HG02678 (cell line): ENCODE measurements at regions not wholly inside any gene's neighbourhood (a gene's known extent, or its start where the extent isn't known, plus 50 kb on each side); places are given as distances from the start of the nearest gene placed in this dataset.

ENCODE experiments used
- ATAC-seq: cut with Tn5 transposase; IDR thresholded peaks from one replicate; pipeline ENCODE4 v1.9.1; 2021; ENCODE audit warnings: mild to moderate bottlenecking, moderate library complexity; ENCODE audit not compliant: unreplicated experiment

GRCh38 chr2:215522237-215522636 is 86.4 kb upstream of the FN1 start:
- no peak for ATAC-seq

- ATAC-seq: no peak
These were observed 85.2 kb upstream of the FN1 start for GRCh38 chr2:215521031-215521430.

- no peak for ATAC-seq
These were observed 81.5 kb upstream of the FN1 start for GRCh38 chr2:215517391-215517790.

GRCh38 chr2:215514516-215514915 is 78.6 kb upstream of the FN1 start:
- no peak for ATAC-seq

- ATAC-seq: no peak
These were observed 75.8 kb upstream of the FN1 start for GRCh38 chr2:215511454-215512346.

- no peak for ATAC-seq
These were observed 72.0 kb upstream of the FN1 start for GRCh38 chr2:215507836-215508235.

GRCh38 chr2:215507136-215507535 is 71.3 kb upstream of the FN1 start:
- ATAC-seq: no peak

- ATAC-seq: no peak
These were observed 70.7 kb upstream of the FN1 start for GRCh38 chr2:215506604-215506990.

- ATAC-seq: no peak
These were observed 69.3 kb upstream of the FN1 start for GRCh38 chr2:215505044-215505786.

- ATAC-seq: no peak
These were observed 68.7 kb upstream of the FN1 start for GRCh38 chr2:215504547-215504946.

- ATAC-seq: no peak
These were observed 67.5 kb upstream of the FN1 start for GRCh38 chr2:215503381-215503780.

GRCh38 chr2:215500466-215500865 is 64.6 kb upstream of the FN1 start:
- ATAC-seq: no peak

- no peak for ATAC-seq
These were observed 63.5 kb upstream of the FN1 start for GRCh38 chr2:215499331-215499730.

- ATAC-seq: no peak
These were observed 62.6 kb upstream of the FN1 start for GRCh38 chr2:215498431-215498830.

- ATAC-seq: no peak
These were observed 57.5 kb upstream of the FN1 start for GRCh38 chr2:215493376-215493775.

- no peak for ATAC-seq
These were observed 53.5 kb upstream of the FN1 start for GRCh38 chr2:215489288-215489848.

- ATAC-seq: no peak
These were observed 51.1 kb upstream of the FN1 start for GRCh38 chr2:215487002-215487372.

- ATAC-seq: no peak
These were observed 50.6 kb upstream of the FN1 start for GRCh38 chr2:215486291-215487001.
